ENCODE measurements at regions not wholly inside any gene's neighbourhood (a gene's known extent, or its start where the extent isn't known, plus 50 kb on each side); places are given as distances from the start of the nearest gene placed in this dataset.
"Not testable (repeated sequence)": the region's sequence is repeated elsewhere in the genome, so short reads cannot be mapped to it uniquely, and the experiment has no call there.

- no peak overlapping the region for H3K9ac ChIP-seq (ENCODE audit: low read length)
- no peaks in the 10 kb centered on the region for H3K27me3 ChIP-seq (replicated peaks; ENCODE audit: control insufficient read depth, insufficient read depth, low read length)
Observed at GRCh38 chr13:71214821-71215220, 652.2 kb downstream of the DACH1 start.

GRCh38 chr13:71214357-71214756, 652.6 kb downstream of the DACH1 start:
- DNase-seq (ENCODE audit: low read depth) = no peak
- no peak overlapping the region for H3K4me3 ChIP-seq (ENCODE audit: low read length)
- H3K9me3 ChIP-seq (ENCODE audit: control insufficient read depth, low read length) = no peaks in the 10 kb centered on the region
- no peaks in the 10 kb centered on the region for H3K4me1 ChIP-seq (ENCODE audit: control insufficient read depth, insufficient read depth, low read length)
- H3K36me3 ChIP-seq (ENCODE audit: control insufficient read depth, insufficient read depth, low read length, severe bottlenecking) = no peaks in the 10 kb centered on the region
- no peak overlapping the region for H3K9ac ChIP-seq (ENCODE audit: low read length)
- no peaks in the 10 kb centered on the region for H3K27me3 ChIP-seq (replicated peaks; ENCODE audit: control insufficient read depth, insufficient read depth, low read length)

More at GRCh38 chr13:71214821-71215220, 652.2 kb downstream of the DACH1 start:
- no peak overlapping the region for H3K4me3 ChIP-seq (ENCODE audit: low read length)
- H3K36me3 ChIP-seq (ENCODE audit: control insufficient read depth, insufficient read depth, low read length, severe bottlenecking) = no peaks in the 10 kb centered on the region
- H3K9me3 ChIP-seq (ENCODE audit: control insufficient read depth, low read length) = no peaks in the 10 kb centered on the region
- DNase-seq (ENCODE audit: low read depth) = no peak
- no peaks in the 10 kb centered on the region for H3K4me1 ChIP-seq (ENCODE audit: control insufficient read depth, insufficient read depth, low read length)

GRCh38 chr13:71213252-71213821, 653.7 kb downstream of the DACH1 start:
- no peaks in the 10 kb centered on the region for H3K36me3 ChIP-seq (ENCODE audit: control insufficient read depth, insufficient read depth, low read length, severe bottlenecking)

GRCh38 chr13:71210861-71211260, 656.1 kb downstream of the DACH1 start:
- Histone ChIP-seq H3K9me3 (ENCODE audit: control insufficient read depth, low read length) (no peaks in the 10 kb centered on the region), H3K36me3 (ENCODE audit: control insufficient read depth, insufficient read depth, low read length, severe bottlenecking) (no peaks in the 10 kb centered on the region), H3K4me3 (ENCODE audit: low read length) (no peak overlapping the region), H3K9ac (ENCODE audit: low read length) (no peak overlapping the region), H3K4me1 (ENCODE audit: control insufficient read depth, insufficient read depth, low read length) (no peaks in the 10 kb centered on the region), H3K27me3 (replicated peaks; ENCODE audit: control insufficient read depth, insufficient read depth, low read length) (no peaks in the 10 kb centered on the region)
- DNase-seq (ENCODE audit: low read depth) = no peak

More at GRCh38 chr13:71213252-71213821, 653.7 kb downstream of the DACH1 start:
- H3K27me3 ChIP-seq (replicated peaks; ENCODE audit: control insufficient read depth, insufficient read depth, low read length) = no peaks in the 10 kb centered on the region
- no peaks in the 10 kb centered on the region for H3K4me1 ChIP-seq (ENCODE audit: control insufficient read depth, insufficient read depth, low read length)
- no peak overlapping the region for H3K9ac ChIP-seq (ENCODE audit: low read length)
- DNase-seq (ENCODE audit: low read depth) = no peak
- H3K9me3 ChIP-seq (ENCODE audit: control insufficient read depth, low read length) = no peaks in the 10 kb centered on the region
- no peak overlapping the region for H3K4me3 ChIP-seq (ENCODE audit: low read length)

- DNase-seq (ENCODE audit: low read depth) = no peak
- Histone ChIP-seq H3K9ac (ENCODE audit: low read length) (no peak overlapping the region), H3K27me3 (replicated peaks; ENCODE audit: control insufficient read depth, insufficient read depth, low read length) (no peaks in the 10 kb centered on the region), H3K36me3 (ENCODE audit: control insufficient read depth, insufficient read depth, low read length, severe bottlenecking) (no peaks in the 10 kb centered on the region), H3K4me1 (ENCODE audit: control insufficient read depth, insufficient read depth, low read length) (no peaks in the 10 kb centered on the region), H3K9me3 (ENCODE audit: control insufficient read depth, low read length) (no peaks in the 10 kb centered on the region), H3K4me3 (ENCODE audit: low read length) (no peak overlapping the region)
Observed at GRCh38 chr13:71209217-71209616, 657.8 kb downstream of the DACH1 start.

GRCh38 chr13:71184583-71184982, 682.4 kb downstream of the DACH1 start:
- not testable (repeated sequence) for H3K9me3 ChIP-seq (ENCODE audit: control insufficient read depth, low read length); H3K4me3 ChIP-seq (ENCODE audit: low read length); H3K4me1 ChIP-seq (ENCODE audit: control insufficient read depth, insufficient read depth, low read length); H3K36me3 ChIP-seq (ENCODE audit: control insufficient read depth, insufficient read depth, low read length, severe bottlenecking); H3K9ac ChIP-seq (ENCODE audit: low read length); H3K27me3 ChIP-seq (replicated peaks; ENCODE audit: control insufficient read depth, insufficient read depth, low read length); DNase-seq (ENCODE audit: low read depth)

GRCh38 chr13:71183352-71183751, 683.7 kb downstream of the DACH1 start:
- H3K9me3 ChIP-seq (ENCODE audit: control insufficient read depth, low read length); H3K27me3 ChIP-seq (replicated peaks; ENCODE audit: control insufficient read depth, insufficient read depth, low read length); H3K4me3 ChIP-seq (ENCODE audit: low read length); H3K9ac ChIP-seq (ENCODE audit: low read length); DNase-seq (ENCODE audit: low read depth); H3K36me3 ChIP-seq (ENCODE audit: control insufficient read depth, insufficient read depth, low read length, severe bottlenecking); H3K4me1 ChIP-seq (ENCODE audit: control insufficient read depth, insufficient read depth, low read length): not testable (repeated sequence)

- Histone ChIP-seq H3K9me3 (ENCODE audit: control insufficient read depth, low read length) (no peaks in the 10 kb centered on the region), H3K4me1 (ENCODE audit: control insufficient read depth, insufficient read depth, low read length) (no peaks in the 10 kb centered on the region), H3K4me3 (ENCODE audit: low read length) (no peak overlapping the region), H3K36me3 (ENCODE audit: control insufficient read depth, insufficient read depth, low read length, severe bottlenecking) (no peaks in the 10 kb centered on the region), H3K27me3 (replicated peaks; ENCODE audit: control insufficient read depth, insufficient read depth, low read length) (no peaks in the 10 kb centered on the region), H3K9ac (ENCODE audit: low read length) (no peak overlapping the region)
- DNase-seq (ENCODE audit: low read depth) = no peak
Observed at GRCh38 chr13:71171740-71172139, 695.3 kb downstream of the DACH1 start.

- Histone ChIP-seq H3K36me3 (ENCODE audit: control insufficient read depth, insufficient read depth, low read length, severe bottlenecking) (no peaks in the 10 kb centered on the region), H3K27me3 (replicated peaks; ENCODE audit: control insufficient read depth, insufficient read depth, low read length) (no peaks in the 10 kb centered on the region), H3K4me3 (ENCODE audit: low read length) (no peak overlapping the region), H3K9me3 (ENCODE audit: control insufficient read depth, low read length) (no peaks in the 10 kb centered on the region), H3K4me1 (ENCODE audit: control insufficient read depth, insufficient read depth, low read length) (no peaks in the 10 kb centered on the region), H3K9ac (ENCODE audit: low read length) (no peak overlapping the region)
- no peak for DNase-seq (ENCODE audit: low read depth)
Observed at GRCh38 chr13:71169180-71169579, 697.8 kb downstream of the DACH1 start.

GRCh38 chr13:71156550-71156949, 710.5 kb downstream of the DACH1 start:
- no peaks in the 10 kb centered on the region for H3K4me1 ChIP-seq (ENCODE audit: control insufficient read depth, insufficient read depth, low read length)
- no peak overlapping the region for H3K4me3 ChIP-seq (ENCODE audit: low read length)
- H3K36me3 ChIP-seq (ENCODE audit: control insufficient read depth, insufficient read depth, low read length, severe bottlenecking) = no peaks in the 10 kb centered on the region
- peaks cover 5% of the 10 kb centered on the region for H3K9me3 ChIP-seq (ENCODE audit: control insufficient read depth, low read length)
- DNase-seq (ENCODE audit: low read depth) = no peak
- H3K27me3 ChIP-seq (replicated peaks; ENCODE audit: control insufficient read depth, insufficient read depth, low read length) = no peaks in the 10 kb centered on the region
- H3K9ac ChIP-seq (ENCODE audit: low read length) = no peak overlapping the region

GRCh38 chr13:71149498-71150363, 717.3 kb downstream of the DACH1 start:
- Histone ChIP-seq H3K9ac (ENCODE audit: low read length) (no peak overlapping the region), H3K9me3 (ENCODE audit: control insufficient read depth, low read length) (peaks cover 5% of the 10 kb centered on the region), H3K4me3 (ENCODE audit: low read length) (no peak overlapping the region), H3K27me3 (replicated peaks; ENCODE audit: control insufficient read depth, insufficient read depth, low read length) (no peaks in the 10 kb centered on the region), H3K36me3 (ENCODE audit: control insufficient read depth, insufficient read depth, low read length, severe bottlenecking) (no peaks in the 10 kb centered on the region), H3K4me1 (ENCODE audit: control insufficient read depth, insufficient read depth, low read length) (no peaks in the 10 kb centered on the region)
- no peak for DNase-seq (ENCODE audit: low read depth)

Measured in adipocyte (in vitro differentiated cells).